ENCODE measurements at regions not wholly inside any gene's neighbourhood (a gene's known extent, or its start where the extent isn't known, plus 50 kb on each side); places are given as distances from the start of the nearest gene placed in this dataset.

DNA sequence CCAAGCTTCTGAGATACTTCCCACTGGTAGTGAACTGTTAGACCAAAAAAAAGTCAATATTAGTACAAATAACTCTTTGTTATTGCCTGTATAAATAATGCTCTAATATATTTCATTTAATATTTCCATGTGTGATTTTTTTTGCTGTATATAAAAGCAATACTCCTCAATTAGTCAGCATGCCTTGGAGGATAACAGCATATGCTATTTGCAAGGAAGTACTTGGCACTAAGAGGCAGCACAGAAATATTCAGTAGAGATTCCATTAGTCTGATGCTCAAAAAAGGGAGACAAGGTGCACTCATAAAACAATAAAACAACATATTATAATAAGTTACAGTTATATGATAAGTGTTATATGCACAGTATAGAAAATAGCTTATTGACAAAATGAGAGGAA lies 296.6 kb upstream of the MPDZ start:
- Histone ChIP-seq H3K9me3 (ENCODE audit: insufficient read depth, low read length) (no peaks in the 10 kb centered on the region), H4K20me1 (ENCODE audit: insufficient read depth, low read length) (no peaks in the 10 kb centered on the region), H3K36me3 (replicated peaks; ENCODE audit: low read depth, low read length) (no peaks in the 10 kb centered on the region), H3K9ac (ENCODE audit: low read length) (no peak overlapping the region), H3K27ac (ENCODE audit: low read length) (no peak overlapping the region), H3K4me2 (ENCODE audit: low read length) (no peak overlapping the region), H3K4me3 (ENCODE audit: low read length) (no peak overlapping the region), H3K4me1 (ENCODE audit: low read length) (no peaks in the 10 kb centered on the region), H3K79me2 (ENCODE audit: low read length) (no peaks in the 10 kb centered on the region), H3K27me3 (ENCODE audit: low read depth, low read length) (no peaks in the 10 kb centered on the region), H2AFZ (ENCODE audit: low read depth, low read length) (no peak overlapping the region)
- TF ChIP-seq, protein P1, sequence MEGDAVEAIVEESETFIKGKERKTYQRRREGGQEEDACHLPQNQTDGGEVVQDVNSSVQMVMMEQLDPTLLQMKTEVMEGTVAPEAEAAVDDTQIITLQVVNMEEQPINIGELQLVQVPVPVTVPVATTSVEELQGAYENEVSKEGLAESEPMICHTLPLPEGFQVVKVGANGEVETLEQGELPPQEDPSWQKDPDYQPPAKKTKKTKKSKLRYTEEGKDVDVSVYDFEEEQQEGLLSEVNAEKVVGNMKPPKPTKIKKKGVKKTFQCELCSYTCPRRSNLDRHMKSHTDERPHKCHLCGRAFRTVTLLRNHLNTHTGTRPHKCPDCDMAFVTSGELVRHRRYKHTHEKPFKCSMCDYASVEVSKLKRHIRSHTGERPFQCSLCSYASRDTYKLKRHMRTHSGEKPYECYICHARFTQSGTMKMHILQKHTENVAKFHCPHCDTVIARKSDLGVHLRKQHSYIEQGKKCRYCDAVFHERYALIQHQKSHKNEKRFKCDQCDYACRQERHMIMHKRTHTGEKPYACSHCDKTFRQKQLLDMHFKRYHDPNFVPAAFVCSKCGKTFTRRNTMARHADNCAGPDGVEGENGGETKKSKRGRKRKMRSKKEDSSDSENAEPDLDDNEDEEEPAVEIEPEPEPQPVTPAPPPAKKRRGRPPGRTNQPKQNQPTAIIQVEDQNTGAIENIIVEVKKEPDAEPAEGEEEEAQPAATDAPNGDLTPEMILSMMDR (IDR thresholded peaks at IDR 0.05; ENCODE audit: low read depth, low read length), result no peak
- TF ChIP-seq EZH2phosphoT487 (IDR thresholded peaks at IDR 0.05; ENCODE audit: low read depth), result no peak

DNA sequence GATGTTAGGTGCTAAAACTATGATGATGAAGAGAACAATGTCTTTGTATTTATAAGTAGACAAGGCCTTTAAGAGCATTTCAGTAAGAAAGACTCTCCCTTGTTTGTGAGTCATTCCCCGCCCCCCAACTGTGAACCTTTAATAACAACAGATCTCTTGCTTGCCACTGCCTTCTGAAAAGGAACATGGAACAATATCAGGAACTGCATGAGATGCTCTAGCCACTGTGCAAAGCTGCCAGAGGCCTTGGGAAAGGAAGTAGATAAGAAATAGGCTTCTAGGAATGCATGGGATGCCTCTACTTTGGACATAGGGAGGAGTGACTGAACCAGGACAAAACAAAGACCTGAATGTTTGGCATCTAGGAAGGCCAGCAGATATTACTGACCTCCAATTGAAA lies 296.1 kb upstream of the MPDZ start:
- Histone ChIP-seq H3K4me1 (ENCODE audit: low read length) (no peaks in the 10 kb centered on the region), H4K20me1 (ENCODE audit: insufficient read depth, low read length) (no peaks in the 10 kb centered on the region), H3K79me2 (ENCODE audit: low read length) (no peaks in the 10 kb centered on the region), H3K27me3 (ENCODE audit: low read depth, low read length) (no peaks in the 10 kb centered on the region), H3K9me3 (ENCODE audit: insufficient read depth, low read length) (no peaks in the 10 kb centered on the region), H3K4me3 (ENCODE audit: low read length) (no peak overlapping the region), H2AFZ (ENCODE audit: low read depth, low read length) (no peak overlapping the region), H3K9ac (ENCODE audit: low read length) (no peak overlapping the region), H3K4me2 (ENCODE audit: low read length) (no peak overlapping the region), H3K36me3 (replicated peaks; ENCODE audit: low read depth, low read length) (no peaks in the 10 kb centered on the region), H3K27ac (ENCODE audit: low read length) (no peak overlapping the region)
- TF ChIP-seq, protein P1 (IDR thresholded peaks at IDR 0.05; ENCODE audit: low read depth, low read length), result no peak
- no peak for TF ChIP-seq EZH2phosphoT487 (IDR thresholded peaks at IDR 0.05; ENCODE audit: low read depth)

DNA sequence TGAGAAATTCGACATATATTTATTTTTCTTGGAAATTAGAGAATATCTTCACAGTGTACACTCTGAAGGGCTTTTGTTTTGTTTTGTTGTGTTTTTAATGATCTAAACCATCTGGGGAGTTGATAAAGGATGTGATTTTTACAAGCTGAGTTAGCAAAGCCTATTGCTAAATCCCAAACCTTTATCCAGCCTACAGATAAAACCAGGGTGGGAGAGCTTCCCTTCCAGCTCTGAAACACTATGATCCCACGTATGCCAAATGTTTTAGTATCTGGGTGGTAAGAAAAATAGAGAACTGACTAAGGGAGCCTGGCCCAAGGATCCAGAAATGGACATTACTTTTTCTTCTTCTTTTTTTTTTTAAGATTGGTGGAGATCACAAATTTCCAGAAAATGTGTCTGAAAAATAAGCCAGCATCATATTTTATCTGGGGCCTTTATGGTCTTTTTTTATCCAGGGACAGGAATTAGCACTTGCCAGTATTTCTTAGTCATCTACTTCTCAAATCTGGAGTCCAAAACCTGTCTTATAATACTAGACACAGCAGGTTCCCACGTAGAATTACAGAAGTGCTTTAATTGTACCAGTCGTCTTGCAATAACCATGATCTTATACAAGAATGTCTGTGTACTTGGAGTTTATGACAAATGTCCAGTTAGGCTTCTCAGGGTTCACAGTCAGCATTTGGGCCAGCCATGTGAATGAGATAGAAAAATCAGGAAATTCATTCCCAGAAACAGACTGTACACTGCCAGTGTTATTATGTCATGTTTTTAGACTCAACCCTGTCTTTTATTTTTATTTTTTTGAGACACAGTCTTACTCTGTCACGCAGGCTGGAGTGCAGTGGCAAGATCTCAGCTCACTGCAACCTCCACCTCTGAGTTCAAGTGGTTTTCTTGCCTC lies 290.8 kb upstream of the MPDZ start:
- no peak overlapping the region for H3K4me3 ChIP-seq (ENCODE audit: low read length)
- no peaks in the 10 kb centered on the region for H4K20me1 ChIP-seq (ENCODE audit: insufficient read depth, low read length)
- no peaks in the 10 kb centered on the region for H3K4me1 ChIP-seq (ENCODE audit: low read length)
- H3K9me3 ChIP-seq (ENCODE audit: insufficient read depth, low read length), result no peaks in the 10 kb centered on the region
- H3K27me3 ChIP-seq (ENCODE audit: low read depth, low read length), result no peaks in the 10 kb centered on the region
- no peak overlapping the region for H2AFZ ChIP-seq (ENCODE audit: low read depth, low read length)
- H3K4me2 ChIP-seq (ENCODE audit: low read length), result no peak overlapping the region
- no peaks in the 10 kb centered on the region for H3K36me3 ChIP-seq (replicated peaks; ENCODE audit: low read depth, low read length)
- H3K27ac ChIP-seq (ENCODE audit: low read length), result no peak overlapping the region
- no peaks in the 10 kb centered on the region for H3K79me2 ChIP-seq (ENCODE audit: low read length)
- H3K9ac ChIP-seq (ENCODE audit: low read length), result no peak overlapping the region
- TF ChIP-seq, protein P1 (IDR thresholded peaks at IDR 0.05; ENCODE audit: low read depth, low read length), result no peak
- TF ChIP-seq EZH2phosphoT487 (IDR thresholded peaks at IDR 0.05; ENCODE audit: low read depth), result no peak

DNA sequence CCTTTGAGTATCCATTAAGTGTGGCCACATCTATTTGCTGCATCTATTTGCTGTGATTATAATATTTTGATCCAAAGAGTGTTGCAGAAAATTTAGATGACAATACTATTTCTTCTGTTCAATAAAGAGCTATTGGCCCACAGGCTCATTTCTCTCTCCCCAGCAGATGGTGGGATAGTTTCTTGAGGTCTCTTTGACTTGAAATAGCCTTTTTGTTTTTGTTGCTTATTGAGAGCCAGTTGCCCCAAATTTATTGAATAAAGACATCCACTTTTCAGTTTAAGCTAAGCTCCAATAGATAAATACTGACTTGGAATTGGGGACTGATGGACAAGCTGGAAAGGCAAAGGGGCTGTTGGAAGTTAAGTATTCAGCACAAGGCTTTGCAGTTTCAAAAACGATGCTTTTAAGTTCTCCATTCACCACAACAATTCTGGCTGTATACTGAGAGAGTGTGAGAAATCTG lies 290.1 kb upstream of the MPDZ start:
- Histone ChIP-seq H3K9me3 (ENCODE audit: insufficient read depth, low read length) (no peaks in the 10 kb centered on the region), H3K4me3 (ENCODE audit: low read length) (no peak overlapping the region), H3K4me2 (ENCODE audit: low read length) (no peak overlapping the region), H3K27me3 (ENCODE audit: low read depth, low read length) (no peaks in the 10 kb centered on the region), H3K27ac (ENCODE audit: low read length) (no peak overlapping the region), H4K20me1 (ENCODE audit: insufficient read depth, low read length) (no peaks in the 10 kb centered on the region), H2AFZ (ENCODE audit: low read depth, low read length) (no peak overlapping the region), H3K79me2 (ENCODE audit: low read length) (no peaks in the 10 kb centered on the region), H3K9ac (ENCODE audit: low read length) (no peak overlapping the region), H3K36me3 (replicated peaks; ENCODE audit: low read depth, low read length) (no peaks in the 10 kb centered on the region), H3K4me1 (ENCODE audit: low read length) (no peaks in the 10 kb centered on the region)
- TF ChIP-seq EZH2phosphoT487 (IDR thresholded peaks at IDR 0.05; ENCODE audit: low read depth), result no peak
- TF ChIP-seq, protein P1 (IDR thresholded peaks at IDR 0.05; ENCODE audit: low read depth, low read length), result no peak

Data from OCI-LY3 (cell line).